Globus pallidus (tissue), 1 donor: ENCODE measurements at regions not wholly inside any gene's neighbourhood (a gene's known extent, or its start where the extent isn't known, plus 50 kb on each side); places are given as distances from the start of the nearest gene placed in this dataset.
"Not testable (repeated sequence)": the region's sequence is repeated elsewhere in the genome, so short reads cannot be mapped to it uniquely, and the experiment has no call there.

ENCODE experiments used
- DNase-seq: peaks from one replicate; pipeline ENCODE4 v3.0.0-alpha.2; 2015; ENCODE audit warnings: low spot score

DNA sequence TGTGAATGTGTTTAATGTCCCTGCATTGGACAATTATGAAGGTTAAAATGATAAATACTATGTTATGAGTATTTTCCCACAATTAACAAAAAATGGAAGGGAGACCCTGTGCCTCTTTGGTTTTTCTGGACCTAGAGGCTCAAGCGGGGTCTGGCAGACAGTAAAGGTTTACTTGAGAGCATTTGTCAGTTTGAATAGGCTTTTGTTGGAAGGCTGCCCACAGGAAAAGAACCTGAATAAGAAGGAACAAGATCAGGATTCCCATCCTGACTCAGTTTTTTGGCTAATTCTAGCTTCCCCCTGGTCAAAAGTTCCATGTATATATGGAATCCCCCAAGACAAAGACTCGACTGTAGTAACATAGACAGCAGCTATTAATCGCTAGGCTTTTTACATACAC, 150.9 kb upstream of the JUN start:
- DNase-seq, result peak; percentile 11

- DNase-seq, result no peak
These were observed 153.1 kb upstream of the JUN start for GRCh38 chr1:58936973-58937372.

DNA sequence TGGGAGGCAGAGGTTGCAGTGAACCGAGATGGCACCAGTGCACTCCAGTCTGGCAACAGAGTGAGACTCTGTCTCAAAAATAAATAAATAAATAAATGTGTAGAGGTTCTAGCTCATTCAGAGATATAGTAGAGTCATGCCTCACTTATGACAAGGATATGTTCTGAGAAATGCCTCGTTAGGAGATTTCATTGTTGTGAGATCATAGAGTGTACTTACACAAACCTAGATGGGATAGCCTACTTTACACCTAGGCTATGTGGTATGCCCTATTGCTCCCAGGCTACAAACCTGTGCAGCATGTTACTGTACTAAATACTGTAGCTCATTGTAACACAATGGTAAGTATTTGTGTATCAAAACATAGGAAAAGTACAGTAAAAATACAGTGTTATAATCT, 155.3 kb upstream of the JUN start:
- no peak for DNase-seq

GRCh38 chr1:58939666-58940370, 156.0 kb upstream of the JUN start:
- no peak for DNase-seq

- no peak for DNase-seq
These were observed 157.8 kb upstream of the JUN start for GRCh38 chr1:58941471-58942289.

DNA sequence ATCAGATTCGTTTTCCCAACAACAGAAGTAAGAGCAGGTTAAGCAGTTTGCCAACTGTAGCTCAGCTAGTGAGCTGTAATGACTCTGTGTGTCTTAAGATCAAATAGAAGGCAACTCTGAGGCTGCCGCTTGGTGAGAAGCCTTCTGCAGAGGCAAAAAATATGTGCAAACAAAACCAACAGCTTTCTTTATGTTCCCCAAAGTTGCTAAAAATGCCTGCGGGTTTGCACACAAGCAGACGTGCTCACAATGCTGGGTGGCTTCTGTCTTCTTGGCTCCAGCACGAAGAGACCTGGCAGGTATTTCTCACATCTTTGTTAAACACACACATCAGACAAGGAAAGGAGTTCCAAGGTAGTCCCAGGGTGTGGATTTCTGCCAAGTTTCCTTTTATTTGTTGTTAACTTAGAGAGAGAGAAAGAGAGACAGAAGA, 158.9 kb upstream of the JUN start:
- no peak for DNase-seq

DNA sequence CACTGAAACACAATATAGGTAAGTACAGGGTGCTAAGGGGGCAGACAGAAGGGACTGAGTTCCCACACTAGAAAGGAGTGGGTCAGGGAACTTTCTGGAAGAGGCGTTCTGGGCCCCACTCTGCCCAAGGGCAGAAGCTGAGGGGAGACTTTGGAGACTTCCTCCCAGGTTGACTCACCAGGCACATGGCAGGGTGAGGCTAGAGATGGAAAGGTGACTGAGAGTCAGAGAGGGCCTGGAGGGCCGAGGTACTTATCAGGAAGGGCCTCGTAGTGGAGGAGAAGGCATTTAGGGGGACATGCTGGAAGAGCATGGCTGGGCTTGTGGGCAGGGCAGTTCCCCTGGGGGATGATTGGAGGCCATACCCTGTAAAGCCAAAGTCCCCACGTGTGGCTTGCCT, 159.9 kb upstream of the JUN start:
- no peak for DNase-seq

- DNase-seq, result no peak
These were observed 160.6 kb upstream of the JUN start for GRCh38 chr1:58944439-58944838.

- DNase-seq, result no peak
These were observed 162.5 kb upstream of the JUN start for GRCh38 chr1:58946390-58946789.

GRCh38 chr1:58948671-58949070, 164.8 kb upstream of the JUN start:
- no peak for DNase-seq

DNA sequence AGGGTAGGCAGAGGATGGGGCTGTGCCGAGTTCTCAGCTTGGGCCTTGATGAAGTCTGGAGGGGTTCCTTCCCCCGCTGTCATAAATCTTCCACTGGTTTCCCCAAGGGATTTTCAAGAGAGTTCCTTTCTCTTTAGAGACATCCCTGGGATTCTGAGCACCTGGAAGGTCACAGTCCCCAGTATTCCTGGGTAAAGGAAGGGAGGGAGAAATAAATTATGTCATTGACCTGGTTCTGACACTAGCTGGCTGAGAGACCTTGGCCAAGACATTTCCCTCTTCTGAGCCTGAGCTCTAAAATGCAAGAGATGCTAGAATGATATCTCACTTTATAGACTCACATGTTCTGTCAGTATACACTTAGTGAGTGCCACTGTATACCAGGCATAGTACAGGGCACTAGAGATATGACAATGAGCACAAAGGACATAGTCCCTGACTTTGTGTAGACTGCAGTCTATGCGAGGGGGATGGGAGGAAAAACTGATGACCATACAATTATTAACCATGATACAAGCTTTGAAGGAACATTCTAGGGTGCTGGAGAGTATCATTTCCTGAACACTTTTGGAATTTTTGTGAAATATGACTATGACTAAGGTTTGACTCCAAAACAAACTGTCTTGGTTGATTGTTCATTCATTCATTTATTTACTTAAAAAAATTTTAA, 165.8 kb upstream of the JUN start:
- no peak for DNase-seq

- no peak for DNase-seq
These were observed 167.1 kb upstream of the JUN start for GRCh38 chr1:58950897-58951296.

- DNase-seq, result not testable (repeated sequence)
These were observed 170.1 kb upstream of the JUN start for GRCh38 chr1:58953951-58954350.

GRCh38 chr1:58963287-58963686, 179.4 kb upstream of the JUN start:
- not testable (repeated sequence) for DNase-seq

DNA sequence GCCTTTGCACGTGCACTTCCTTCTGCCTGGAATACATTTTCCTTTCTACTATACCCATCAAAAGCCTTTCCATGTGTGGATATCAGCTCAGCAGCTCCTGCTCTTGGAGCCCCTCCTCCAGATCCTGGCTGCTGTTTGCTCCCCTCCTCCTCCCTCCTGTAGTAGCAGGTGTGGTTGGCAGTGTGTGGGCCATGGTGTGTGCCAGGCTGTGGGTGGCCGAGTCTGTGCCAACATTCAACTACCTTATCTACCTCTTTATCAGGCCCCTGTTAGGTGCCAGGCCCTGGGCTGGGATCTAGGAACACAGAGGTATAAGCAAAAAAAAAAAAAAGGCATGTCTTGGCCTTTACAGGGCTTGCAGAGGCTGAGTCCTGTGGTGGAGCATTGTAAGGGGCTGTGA, 180.6 kb upstream of the JUN start:
- DNase-seq, result no peak

DNA sequence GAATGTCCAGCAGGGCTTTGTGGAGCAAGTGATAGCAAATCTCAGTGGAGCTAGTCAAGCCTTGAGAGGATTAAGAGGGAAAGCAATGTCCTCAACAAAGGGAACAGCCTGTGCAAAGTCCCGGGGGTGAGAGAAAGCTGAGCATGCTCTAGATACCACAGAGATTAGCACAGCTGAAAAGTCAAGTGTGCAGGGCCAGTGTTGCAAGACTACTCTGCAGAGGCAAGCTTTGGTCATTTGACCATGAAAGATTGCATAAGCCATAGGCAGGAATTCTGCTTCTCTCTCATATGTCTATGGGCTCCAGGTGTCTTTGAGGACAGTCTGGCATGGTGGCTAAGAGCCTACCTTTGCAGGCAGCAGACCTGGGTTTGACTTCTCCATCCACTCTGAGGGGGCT, 181.0 kb upstream of the JUN start:
- DNase-seq, result no peak

DNA sequence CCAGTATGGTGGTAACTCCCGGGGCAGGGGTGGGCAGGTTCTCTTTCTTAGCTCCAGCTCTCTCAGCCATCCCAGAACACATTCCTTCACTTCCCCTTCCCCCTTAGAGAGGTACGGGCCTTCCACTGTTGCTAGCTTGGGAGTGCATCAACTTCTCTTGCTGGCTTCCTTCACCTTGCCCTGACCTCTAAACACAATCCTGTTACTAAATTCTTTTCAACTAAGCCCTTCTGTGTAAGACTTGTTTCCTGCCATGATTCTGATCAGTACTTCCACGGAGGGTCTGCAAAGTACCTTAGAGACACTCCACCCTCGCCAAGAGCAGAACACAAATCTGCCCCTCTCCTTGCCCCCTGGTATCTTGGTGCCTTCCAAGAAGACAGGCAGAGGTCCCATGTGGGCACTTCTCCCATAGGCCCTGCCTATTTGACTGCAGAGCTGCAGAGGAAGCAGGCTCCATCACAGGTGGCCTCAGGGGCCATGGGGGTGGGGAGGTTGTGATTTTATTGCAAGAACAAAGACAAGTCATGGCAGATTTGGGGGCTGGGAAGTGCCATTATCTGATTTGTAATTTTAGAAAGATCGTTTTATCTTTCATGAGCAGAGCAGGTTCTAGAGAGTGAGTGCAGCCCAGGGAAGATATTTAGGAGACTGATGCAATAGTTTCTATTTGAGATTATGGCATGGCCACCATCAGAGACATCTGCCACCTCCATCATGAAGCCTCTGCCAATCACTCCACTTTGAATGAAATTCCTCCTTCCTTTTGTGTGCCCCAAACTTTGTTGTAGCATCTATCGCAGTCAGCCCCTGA, 182.5 kb upstream of the JUN start:
- DNase-seq, result no peak

DNA sequence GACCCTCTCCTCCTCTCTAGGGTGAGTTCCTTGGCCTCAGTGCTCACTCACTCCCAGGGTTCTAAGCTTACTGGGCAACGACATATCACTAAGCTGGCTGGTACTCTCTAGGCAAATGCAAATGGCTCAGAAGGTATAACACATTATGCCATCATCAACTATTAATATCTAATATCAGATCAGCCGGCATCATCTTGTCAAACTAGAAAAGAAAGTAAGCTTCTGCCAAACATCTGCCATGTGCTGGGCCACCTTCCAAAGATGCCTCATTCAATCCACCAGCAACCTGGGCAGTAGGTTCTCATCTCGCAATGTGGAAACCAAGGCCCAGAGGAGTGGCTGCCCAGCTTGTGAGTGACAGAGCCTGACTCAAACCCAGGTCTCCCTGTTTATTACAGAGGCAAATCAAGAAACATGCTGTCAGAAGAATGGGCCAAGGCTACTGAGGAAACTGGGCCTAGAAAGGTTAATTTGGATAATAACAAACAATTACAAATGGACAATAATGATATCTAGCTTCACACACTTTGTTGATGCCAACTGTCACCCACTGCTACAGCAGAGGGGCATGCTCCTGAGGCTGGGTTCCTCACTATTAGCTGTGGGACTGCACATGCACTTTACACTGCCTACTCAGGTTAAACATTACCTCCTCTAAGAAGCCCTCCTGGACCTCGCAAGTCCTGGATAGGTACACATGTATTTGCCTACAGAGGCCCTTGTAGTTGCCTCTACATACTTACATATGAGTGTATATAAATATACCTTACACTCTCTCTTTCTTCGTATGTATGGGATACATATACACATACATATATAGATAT, 183.3 kb upstream of the JUN start:
- no peak for DNase-seq

DNA sequence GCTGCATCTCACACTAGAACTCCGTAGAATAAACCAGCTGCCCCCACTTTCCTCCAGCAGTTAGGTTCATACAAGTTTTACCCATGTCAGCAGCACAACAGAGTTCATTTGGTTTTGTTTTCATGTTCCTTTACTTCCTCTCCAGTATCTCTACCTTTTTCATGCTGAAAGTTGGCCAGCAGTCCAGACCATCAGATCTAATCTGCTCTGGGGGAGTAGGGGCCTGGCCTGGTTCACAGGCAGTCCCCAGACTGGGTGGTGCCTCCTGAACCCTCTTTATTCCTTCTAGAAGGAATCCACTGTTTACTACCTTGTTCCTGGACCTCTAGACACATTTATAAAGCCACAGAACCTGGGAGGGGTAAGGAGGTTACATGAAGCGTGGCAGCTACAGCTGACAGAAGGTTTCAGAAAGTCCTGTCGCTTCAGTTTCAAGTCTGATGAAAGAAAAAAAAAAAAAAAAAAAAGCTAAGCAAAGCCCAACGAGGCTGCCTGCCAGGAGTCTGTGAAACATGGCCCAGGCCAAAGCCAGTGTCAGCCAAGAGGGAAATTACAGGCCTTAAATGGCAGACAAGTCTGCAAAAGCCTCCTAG, 184.6 kb upstream of the JUN start:
- peak; percentile 48 for DNase-seq

DNA sequence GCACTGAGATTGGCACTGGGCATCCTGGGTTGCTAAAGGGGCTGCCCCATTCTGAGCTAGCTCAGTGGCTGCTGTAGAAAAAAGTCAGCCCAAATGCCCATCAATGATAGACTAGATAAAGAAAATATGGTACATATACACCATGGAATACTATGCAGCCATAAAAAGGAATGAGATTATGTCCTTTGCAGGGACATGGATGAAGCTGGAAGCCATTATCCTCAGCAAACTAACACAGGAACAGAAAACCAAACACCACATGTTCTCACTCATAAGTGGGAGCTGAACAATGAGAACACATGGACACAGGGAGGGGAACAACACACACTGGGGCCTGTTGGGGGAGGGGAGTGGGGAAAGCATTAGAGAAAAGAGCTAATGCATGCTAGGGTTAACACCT, 185.3 kb upstream of the JUN start:
- not testable (repeated sequence) for DNase-seq

GRCh38 chr1:58971629-58972140, 187.8 kb upstream of the JUN start:
- no peak for DNase-seq
